Effector memory CD8-positive, alpha-beta T cell (primary cell): ENCODE measurements at regions not wholly inside any gene's neighbourhood (a gene's known extent, or its start where the extent isn't known, plus 50 kb on each side); places are given as distances from the start of the nearest gene placed in this dataset.
"Not testable (repeated sequence)": the region's sequence is repeated elsewhere in the genome, so short reads cannot be mapped to it uniquely, and the experiment has no call there.

ENCODE experiments used
- ATAC-seq: fragments of 150-1000 bp; cut with Tn5 transposase; replicated peaks from 2 replicates; pipeline ENCODE4 v1.10.0; 2021; ENCODE audit warnings: mild to moderate bottlenecking, moderate library complexity
- DNase-seq, 3 experiments: peaks; one replicate each; pipeline ENCODE4 v3.0.0; 2021
- H3K27ac Mint-ChIP-seq, 2 donors: one replicate each; pipeline ENCODE4 v1.8.0; 2022; ENCODE audit warnings: mild to moderate bottlenecking in 2 of 2, mixed read lengths in 2 of 2, moderate library complexity in 2 of 2
- H3K27me3 Mint-ChIP-seq, 2 donors: one replicate each; pipeline ENCODE4 v1.8.0; 2022; ENCODE audit warnings: mixed read lengths in 2 of 2
- H3K36me3 Mint-ChIP-seq: one replicate; pipeline ENCODE4 v1.8.0; 2022; ENCODE audit warnings: mild to moderate bottlenecking, moderate library complexity, mixed read lengths; ENCODE audit not compliant: insufficient read depth
- H3K4me1 Mint-ChIP-seq, 2 donors: one replicate each; pipeline ENCODE4 v1.8.0; 2022; ENCODE audit warnings: low read depth in 2 of 2, mixed read lengths in 2 of 2
- H3K4me3 Mint-ChIP-seq, 2 donors: one replicate each; pipeline ENCODE4 v1.8.0; 2022; ENCODE audit warnings: mild to moderate bottlenecking in 2 of 2, mixed read lengths in 2 of 2, moderate library complexity in 2 of 2
- H3K9me3 Mint-ChIP-seq, 2 donors: one replicate each; pipeline ENCODE4 v1.8.0; 2022; ENCODE audit warnings: mixed read lengths in 2 of 2

GRCh38 chr6:1227935-1228753 lies 83.8 kb upstream of the FOXQ1 start:
- peaks cover 31 to 49% of the 10 kb centered on the region in 2 donors for H3K27me3 Mint-ChIP-seq
- no peak for ATAC-seq
- DNase-seq, result no peak
- H3K27ac Mint-ChIP-seq, result no peak overlapping the region
- H3K36me3 Mint-ChIP-seq, result peaks cover 3% of the 10 kb centered on the region
- no peaks in the 10 kb centered on the region for H3K9me3 Mint-ChIP-seq
- no peaks in the 10 kb centered on the region for H3K4me1 Mint-ChIP-seq
- no peak overlapping the region for H3K4me3 Mint-ChIP-seq

- no peak for DNase-seq
- Mint-ChIP-seq H3K4me1 (no peaks in the 10 kb centered on the region), H3K27me3 (peaks cover 28 to 45% of the 10 kb centered on the region in 2 donors), H3K36me3 (peaks cover 3% of the 10 kb centered on the region), H3K9me3 (no peaks in the 10 kb centered on the region), H3K27ac (no peak overlapping the region), H3K4me3 (no peak overlapping the region)
- no peak for ATAC-seq
These were observed 84.3 kb upstream of the FOXQ1 start for GRCh38 chr6:1227600-1227934.

DNA sequence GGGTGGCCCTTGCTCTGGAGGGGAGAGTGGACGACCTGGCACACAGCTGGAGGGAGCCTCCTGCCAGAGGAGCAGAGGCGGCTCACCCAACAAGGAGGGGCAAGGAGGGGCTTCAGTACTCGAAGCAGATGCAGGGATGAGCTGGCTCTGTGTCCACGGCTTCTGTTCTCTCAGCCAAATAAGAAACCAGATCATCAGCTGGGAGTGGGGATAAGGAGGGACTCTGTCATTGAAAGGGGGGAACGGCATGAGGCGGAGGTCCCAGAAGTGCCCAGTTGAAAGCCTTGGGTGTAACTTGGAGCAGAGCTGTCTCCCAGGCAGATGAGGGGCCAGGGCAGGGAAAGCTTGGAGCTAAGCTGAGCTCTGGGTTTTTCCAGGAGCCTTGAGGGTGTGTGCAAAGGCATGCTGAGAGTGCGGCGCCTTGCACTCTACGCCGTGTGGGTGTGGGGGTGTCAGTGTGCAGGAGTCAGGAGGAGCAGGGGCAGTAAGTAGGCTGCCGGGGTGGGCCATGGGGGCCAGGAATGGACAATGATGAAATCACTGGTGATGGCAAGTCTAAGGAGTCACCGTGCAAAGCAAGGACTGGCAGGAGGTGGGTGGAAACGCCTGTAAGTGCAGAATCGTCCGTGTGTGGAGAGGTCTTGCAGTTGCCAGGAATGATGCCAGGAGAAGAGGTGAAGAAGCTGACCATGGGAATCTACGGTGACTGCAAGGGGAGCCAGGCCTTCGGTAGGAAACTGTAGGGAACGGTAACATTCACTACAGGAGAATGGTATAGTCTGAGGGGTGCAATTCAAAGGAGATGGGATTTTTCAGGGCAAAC lies 85.4 kb upstream of the FOXQ1 start:
- peaks cover 26 to 38% of the 10 kb centered on the region in 2 donors for H3K27me3 Mint-ChIP-seq
- no peak overlapping the region for H3K27ac Mint-ChIP-seq
- ATAC-seq (no peak), DNase-seq (no peak)
- H3K9me3 Mint-ChIP-seq, result no peaks in the 10 kb centered on the region
- peaks cover 3% of the 10 kb centered on the region for H3K36me3 Mint-ChIP-seq
- H3K4me3 Mint-ChIP-seq, result no peak overlapping the region
- no peaks in the 10 kb centered on the region for H3K4me1 Mint-ChIP-seq

GRCh38 chr6:1224514-1224913 lies 87.4 kb upstream of the FOXQ1 start:
- Mint-ChIP-seq H3K4me1 (no peaks in the 10 kb centered on the region), H3K36me3 (peaks cover 3% of the 10 kb centered on the region), H3K27me3 (peaks cover 21 to 39% of the 10 kb centered on the region in 2 donors), H3K9me3 (no peaks in the 10 kb centered on the region), H3K4me3 (no peak overlapping the region), H3K27ac (no peak overlapping the region)
- ATAC-seq (no peak), DNase-seq (no peak)

GRCh38 chr6:1222728-1223595 lies 88.9 kb upstream of the FOXQ1 start:
- no peak overlapping the region for H3K27ac Mint-ChIP-seq
- H3K4me1 Mint-ChIP-seq, result no peaks in the 10 kb centered on the region
- peaks cover 3% of the 10 kb centered on the region for H3K36me3 Mint-ChIP-seq
- no peaks in the 10 kb centered on the region for H3K9me3 Mint-ChIP-seq
- ATAC-seq, result no peak
- H3K27me3 Mint-ChIP-seq, result peaks cover 27 to 42% of the 10 kb centered on the region in 2 donors
- no peak overlapping the region for H3K4me3 Mint-ChIP-seq
- DNase-seq, result no peak

DNA sequence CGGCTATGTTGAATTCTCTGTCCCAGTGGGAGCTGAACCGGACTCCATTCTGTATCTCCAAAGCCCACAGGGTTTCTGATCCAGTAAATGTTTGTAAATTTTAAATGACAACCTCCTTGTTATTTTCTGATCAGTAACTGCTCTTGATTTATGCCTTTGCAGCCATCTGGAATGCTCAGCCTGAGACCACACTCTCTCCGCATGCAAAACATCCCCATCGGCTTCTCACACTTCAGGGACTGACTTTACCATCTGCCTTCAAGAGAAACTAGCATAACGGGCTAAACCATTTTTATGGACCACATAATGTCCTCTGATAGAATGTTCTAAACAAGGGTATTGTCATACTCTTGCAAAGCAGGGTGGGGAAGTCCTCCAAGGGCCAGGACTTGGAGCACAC lies 94.5 kb upstream of the FOXQ1 start:
- DNase-seq, result no peak
- no peak overlapping the region for H3K27ac Mint-ChIP-seq
- no peaks in the 10 kb centered on the region for H3K9me3 Mint-ChIP-seq
- no peaks in the 10 kb centered on the region for H3K36me3 Mint-ChIP-seq
- peaks cover 20 to 38% of the 10 kb centered on the region in 2 donors for H3K27me3 Mint-ChIP-seq
- ATAC-seq, result no peak
- H3K4me3 Mint-ChIP-seq, result no peak overlapping the region
- H3K4me1 Mint-ChIP-seq, result no peaks in the 10 kb centered on the region

- ATAC-seq (no peak), DNase-seq (no peak)
- Mint-ChIP-seq H3K4me1 (no peaks in the 10 kb centered on the region), H3K27ac (no peak overlapping the region), H3K36me3 (no peaks in the 10 kb centered on the region), H3K27me3 (peaks cover 20 to 38% of the 10 kb centered on the region in 2 donors), H3K4me3 (no peak overlapping the region), H3K9me3 (no peaks in the 10 kb centered on the region)
These were observed 95.4 kb upstream of the FOXQ1 start for GRCh38 chr6:1216488-1216974.

- H3K4me3 Mint-ChIP-seq, result no peak overlapping the region
- H3K36me3 Mint-ChIP-seq, result no peaks in the 10 kb centered on the region
- no peaks in the 10 kb centered on the region for H3K9me3 Mint-ChIP-seq
- H3K27me3 Mint-ChIP-seq, result peaks cover 20 to 38% of the 10 kb centered on the region in 2 donors
- no peak for ATAC-seq
- H3K27ac Mint-ChIP-seq, result no peak overlapping the region
- no peak for DNase-seq
- H3K4me1 Mint-ChIP-seq, result no peaks in the 10 kb centered on the region
These were observed 95.9 kb upstream of the FOXQ1 start for GRCh38 chr6:1215884-1216487.

GRCh38 chr6:1215023-1215422 lies 96.9 kb upstream of the FOXQ1 start:
- Mint-ChIP-seq H3K4me3 (no peak overlapping the region), H3K36me3 (no peaks in the 10 kb centered on the region), H3K4me1 (no peaks in the 10 kb centered on the region), H3K9me3 (no peaks in the 10 kb centered on the region), H3K27ac (no peak overlapping the region), H3K27me3 (peaks cover 15 to 30% of the 10 kb centered on the region in 2 donors)
- ATAC-seq, result no peak
- no peak for DNase-seq

GRCh38 chr6:1212919-1213318 lies 99.0 kb upstream of the FOXQ1 start:
- no peaks in the 10 kb centered on the region for H3K4me1 Mint-ChIP-seq
- H3K27me3 Mint-ChIP-seq, result peaks cover 18 to 32% of the 10 kb centered on the region in 2 donors
- no peak for ATAC-seq
- no peak for DNase-seq
- H3K4me3 Mint-ChIP-seq, result no peak overlapping the region
- no peaks in the 10 kb centered on the region for H3K36me3 Mint-ChIP-seq
- no peak overlapping the region for H3K27ac Mint-ChIP-seq
- no peaks in the 10 kb centered on the region for H3K9me3 Mint-ChIP-seq

DNA sequence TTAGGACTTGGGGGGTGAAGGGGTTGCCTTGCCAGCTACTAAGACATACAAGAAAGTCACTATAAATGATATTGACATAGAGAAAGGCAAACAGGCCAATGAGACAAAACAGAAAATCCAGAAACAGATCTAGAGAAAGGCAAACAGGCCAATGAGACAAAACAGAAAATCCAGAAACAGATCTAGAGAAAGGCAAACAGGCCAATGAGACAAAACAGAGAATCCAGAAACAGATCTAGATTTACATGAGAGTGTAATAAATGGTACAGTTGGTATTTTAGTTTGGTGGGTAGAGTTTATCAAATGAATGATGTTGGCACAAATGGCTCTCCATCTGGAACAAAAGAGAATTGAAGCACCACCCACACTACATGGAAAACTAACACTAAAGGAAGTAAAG lies 99.8 kb upstream of the FOXQ1 start:
- not testable (repeated sequence) for H3K4me3 Mint-ChIP-seq, ATAC-seq, H3K9me3 Mint-ChIP-seq, H3K36me3 Mint-ChIP-seq, H3K27ac Mint-ChIP-seq, DNase-seq, H3K4me1 Mint-ChIP-seq
- peaks cover 15 to 32% of the 10 kb centered on the region in 2 donors for H3K27me3 Mint-ChIP-seq

GRCh38 chr6:1210631-1211030 lies 101.3 kb upstream of the FOXQ1 start:
- H3K4me3 Mint-ChIP-seq, H3K36me3 Mint-ChIP-seq, H3K9me3 Mint-ChIP-seq, DNase-seq, ATAC-seq, H3K4me1 Mint-ChIP-seq, H3K27ac Mint-ChIP-seq: not testable (repeated sequence)
- H3K27me3 Mint-ChIP-seq, result peaks cover 30 to 45% of the 10 kb centered on the region in 2 donors

DNA sequence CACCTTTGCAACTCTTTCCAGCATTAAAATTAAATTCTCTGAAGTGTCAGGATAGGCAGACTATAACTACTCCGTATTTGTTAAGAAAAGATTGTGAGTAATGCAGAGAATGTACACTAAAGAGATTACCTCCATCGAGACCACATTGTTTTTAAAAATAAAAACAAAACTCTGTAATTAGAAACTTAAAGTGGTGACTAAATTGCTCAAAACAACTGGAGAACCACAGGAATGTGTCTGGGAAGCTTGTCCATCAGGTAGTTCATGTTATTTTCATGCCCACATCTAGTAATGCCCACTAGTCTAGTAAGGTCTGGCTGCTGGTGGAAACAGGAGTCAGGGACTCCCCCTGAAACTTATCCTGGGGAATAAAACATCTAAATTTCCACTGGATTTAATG lies 103.0 kb upstream of the FOXQ1 start:
- DNase-seq, result no peak
- no peak for ATAC-seq
- no peaks in the 10 kb centered on the region for H3K4me1 Mint-ChIP-seq
- peaks cover 36 to 54% of the 10 kb centered on the region in 2 donors for H3K27me3 Mint-ChIP-seq
- H3K36me3 Mint-ChIP-seq, result peaks cover 3% of the 10 kb centered on the region
- no peak overlapping the region for H3K27ac Mint-ChIP-seq
- no peaks in the 10 kb centered on the region for H3K9me3 Mint-ChIP-seq
- no peak overlapping the region for H3K4me3 Mint-ChIP-seq
